ENCODE measurements at regions not wholly inside any gene's neighbourhood (a gene's known extent, or its start where the extent isn't known, plus 50 kb on each side); places are given as distances from the start of the nearest gene placed in this dataset.

- no peak for TF ChIP-seq POLR2AphosphoS5 (IDR thresholded peaks at IDR 0.05; ENCODE audit: low read depth, low read length)
- TF ChIP-seq FOXP2 (optimal IDR thresholded peaks at IDR 0.05; ENCODE audit: borderline replicate concordance, extremely low read depth, extremely low read length, insufficient read depth) = no peak
- TF ChIP-seq REST (IDR thresholded peaks at IDR 0.05; ENCODE audit: insufficient read depth in 1 of 2, low read depth in 2 of 2, low read length in 2 of 2) = no peak
- no peak for TF ChIP-seq SIN3A (IDR thresholded peaks at IDR 0.05; ENCODE audit: borderline replicate concordance, insufficient read depth, low read length)
- TF ChIP-seq TAF1 (IDR thresholded peaks at IDR 0.05; ENCODE audit: borderline replicate concordance, insufficient read depth, low read length) = no peak
These were observed 52.4 kb upstream of the UPP2 start for GRCh38 chr2:158049129-158049855.

DNA sequence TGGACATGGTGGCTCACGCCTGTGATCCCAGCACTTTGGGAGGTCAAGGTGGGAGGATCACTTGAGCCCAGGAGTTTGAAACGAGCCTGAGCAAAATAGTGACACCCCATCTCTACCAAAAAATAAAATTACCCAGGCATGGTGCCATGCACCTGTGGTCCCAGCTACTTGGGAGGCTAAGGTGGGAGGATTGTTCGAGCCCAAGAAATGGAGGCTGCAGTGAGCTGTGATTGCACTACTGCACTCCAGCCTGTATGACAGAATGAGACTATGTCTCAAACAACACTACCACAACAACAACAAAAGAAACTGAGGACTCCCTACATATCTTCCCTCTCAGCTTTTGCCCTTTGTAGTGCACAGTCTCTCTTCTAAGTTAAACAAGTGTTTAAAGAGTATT, 53.3 kb upstream of the UPP2 start:
- no peak for TF ChIP-seq TAF1 (IDR thresholded peaks at IDR 0.05; ENCODE audit: borderline replicate concordance, insufficient read depth, low read length)
- no peak for TF ChIP-seq SIN3A (IDR thresholded peaks at IDR 0.05; ENCODE audit: borderline replicate concordance, insufficient read depth, low read length)

- TF ChIP-seq TAF1 (IDR thresholded peaks at IDR 0.05; ENCODE audit: borderline replicate concordance, insufficient read depth, low read length) = no peak
These were observed 54.5 kb upstream of the UPP2 start for GRCh38 chr2:158047156-158047611.

- TF ChIP-seq REST (IDR thresholded peaks at IDR 0.05; ENCODE audit: insufficient read depth in 1 of 2, low read depth in 2 of 2, low read length in 2 of 2) = no peak
- TF ChIP-seq TAF1 (IDR thresholded peaks at IDR 0.05; ENCODE audit: borderline replicate concordance, insufficient read depth, low read length) = no peak
- no peak for TF ChIP-seq SIN3A (IDR thresholded peaks at IDR 0.05; ENCODE audit: borderline replicate concordance, insufficient read depth, low read length)
- TF ChIP-seq POLR2AphosphoS5 (IDR thresholded peaks at IDR 0.05; ENCODE audit: low read depth, low read length) = no peak
- TF ChIP-seq FOXP2 (optimal IDR thresholded peaks at IDR 0.05; ENCODE audit: borderline replicate concordance, extremely low read depth, extremely low read length, insufficient read depth) = no peak
These were observed 55.4 kb upstream of the UPP2 start for GRCh38 chr2:158046121-158046880.

GRCh38 chr2:158045362-158045761, 56.3 kb upstream of the UPP2 start:
- TF ChIP-seq SIN3A (IDR thresholded peaks at IDR 0.05; ENCODE audit: borderline replicate concordance, insufficient read depth, low read length) (no peak), FOXP2 (optimal IDR thresholded peaks at IDR 0.05; ENCODE audit: borderline replicate concordance, extremely low read depth, extremely low read length, insufficient read depth) (no peak), POLR2AphosphoS5 (IDR thresholded peaks at IDR 0.05; ENCODE audit: low read depth, low read length) (no peak), REST (IDR thresholded peaks at IDR 0.05; ENCODE audit: insufficient read depth in 1 of 2, low read depth in 2 of 2, low read length in 2 of 2) (no peak), TAF1 (IDR thresholded peaks at IDR 0.05; ENCODE audit: borderline replicate concordance, insufficient read depth, low read length) (no peak)
